SH-SY5Y (cell line): ENCODE measurements at regions not wholly inside any gene's neighbourhood (a gene's known extent, or its start where the extent isn't known, plus 50 kb on each side); places are given as distances from the start of the nearest gene placed in this dataset.

Experiments
- GATA2 ChIP-seq: IDR thresholded peaks from 2 replicates; pipeline ENCODE4 v1.6.1; 2011; ENCODE audit warnings: mild to moderate bottlenecking, low read depth, low read length
- GATA3 ChIP-seq: IDR thresholded peaks from 2 replicates; pipeline ENCODE4 v1.6.1; 2011; ENCODE audit warnings: low read depth, mild to moderate bottlenecking, low read length, moderate library complexity

GRCh38 chr15:94970096-94970495 lies 738.7 kb downstream of the MCTP2 start:
- no peak for TF ChIP-seq GATA2
- TF ChIP-seq GATA3: no peak
